Mucosa of stomach (tissue), 1 donor: ENCODE measurements at regions not wholly inside any gene's neighbourhood (a gene's known extent, or its start where the extent isn't known, plus 50 kb on each side); places are given as distances from the start of the nearest gene placed in this dataset.

Source experiments
- H3K27me3 ChIP-seq: one replicate; pipeline ENCODE4 v1.7.0; 2013; ENCODE audit warnings: mild to moderate bottlenecking, low read length; ENCODE audit not compliant: control insufficient read depth, insufficient read depth
- H3K36me3 ChIP-seq: one replicate; pipeline ENCODE4 v1.7.0; 2013; ENCODE audit warnings: low read length; ENCODE audit not compliant: control insufficient read depth, insufficient read depth
- H3K4me1 ChIP-seq: one replicate; pipeline ENCODE4 v1.7.0; 2013; ENCODE audit warnings: mild to moderate bottlenecking, low read length; ENCODE audit not compliant: control insufficient read depth, insufficient read depth
- H3K4me3 ChIP-seq: one replicate; pipeline ENCODE4 v1.7.0; 2013; ENCODE audit warnings: low read length
- H3K9ac ChIP-seq: one replicate; pipeline ENCODE4 v1.7.0; 2013; ENCODE audit warnings: mild to moderate bottlenecking, low read length, moderate library complexity
- H3K9me3 ChIP-seq: one replicate; pipeline ENCODE4 v1.7.0; 2013; ENCODE audit warnings: mild to moderate bottlenecking, low read length, moderate library complexity; ENCODE audit not compliant: control insufficient read depth
- donor health status: Pancreatic carcinoma.

DNA sequence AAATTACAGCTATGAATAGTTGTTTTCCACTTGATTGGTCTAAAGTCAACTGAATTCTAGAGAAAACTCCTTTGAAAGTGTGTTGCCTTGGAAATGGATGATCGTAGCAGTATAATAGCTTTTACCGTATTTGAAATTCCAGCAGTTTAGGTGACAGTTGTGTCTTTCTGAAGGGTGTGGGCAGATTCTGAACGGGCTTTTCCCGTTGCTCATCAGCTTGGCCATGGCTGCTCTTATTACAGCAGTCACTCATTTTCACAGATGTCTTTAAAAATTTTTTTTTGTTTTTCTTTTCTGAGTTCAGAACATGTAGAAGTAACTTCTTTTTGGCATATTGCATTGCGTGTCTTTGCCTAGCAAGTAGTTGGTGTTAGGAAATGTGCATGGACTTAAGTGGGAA, 69.6 kb upstream of the SLC4A4 start:
- no peaks in the 10 kb centered on the region for H3K36me3 ChIP-seq
- no peak overlapping the region for H3K4me3 ChIP-seq
- peaks cover 4% of the 10 kb centered on the region for H3K4me1 ChIP-seq
- H3K27me3 ChIP-seq, result no peaks in the 10 kb centered on the region
- no peak overlapping the region for H3K9ac ChIP-seq
- H3K9me3 ChIP-seq, result no peaks in the 10 kb centered on the region

DNA sequence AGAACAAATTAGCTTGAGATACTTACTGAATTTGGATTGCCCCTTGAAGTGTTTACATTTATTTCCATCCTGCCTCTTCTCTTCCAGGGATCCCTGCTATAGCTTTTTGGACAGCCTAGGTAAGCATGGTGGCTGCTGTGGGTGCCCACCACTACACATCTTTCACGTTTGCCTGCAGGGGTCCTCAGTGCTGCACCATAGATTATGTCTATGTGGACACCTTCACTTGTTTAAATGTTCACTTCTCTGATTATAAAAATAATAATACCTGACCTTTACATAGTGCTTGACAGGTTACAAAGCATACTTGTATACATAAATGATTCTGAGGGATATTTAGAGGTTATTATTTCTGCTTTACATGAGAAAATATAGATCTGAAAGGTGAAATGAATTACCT, 67.9 kb upstream of the SLC4A4 start:
- H3K27me3 ChIP-seq, result no peaks in the 10 kb centered on the region
- peaks cover 7% of the 10 kb centered on the region for H3K4me1 ChIP-seq
- no peaks in the 10 kb centered on the region for H3K36me3 ChIP-seq
- no peaks in the 10 kb centered on the region for H3K9me3 ChIP-seq
- no peak overlapping the region for H3K9ac ChIP-seq
- H3K4me3 ChIP-seq, result no peak overlapping the region

GRCh38 chr4:71272976-71273375, 65.8 kb upstream of the SLC4A4 start:
- Histone ChIP-seq H3K4me3 (no peak overlapping the region), H3K9me3 (no peaks in the 10 kb centered on the region), H3K36me3 (no peaks in the 10 kb centered on the region), H3K9ac (no peak overlapping the region), H3K27me3 (no peaks in the 10 kb centered on the region), H3K4me1 (peaks cover 7% of the 10 kb centered on the region)

DNA sequence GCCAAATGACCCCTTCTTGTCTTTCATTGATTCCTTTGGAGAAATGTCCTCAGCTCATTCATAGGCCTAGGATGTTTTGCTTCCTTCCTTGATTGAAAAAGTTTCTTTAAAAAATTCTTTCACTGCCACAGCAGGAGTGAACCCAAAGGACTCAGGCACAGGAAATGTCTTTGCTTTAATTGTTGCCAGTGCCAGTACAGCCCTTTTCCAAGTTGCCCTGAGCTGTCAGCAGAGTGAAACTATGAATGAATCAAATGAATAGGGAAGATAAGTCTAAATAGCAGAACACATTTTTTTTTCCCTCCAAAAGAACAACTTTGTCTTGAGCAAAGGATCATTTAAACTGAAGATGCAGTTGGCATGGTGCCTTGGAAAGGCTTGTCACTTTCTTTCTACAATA, 63.8 kb upstream of the SLC4A4 start:
- Histone ChIP-seq H3K4me1 (peaks cover 4% of the 10 kb centered on the region), H3K9ac (no peak overlapping the region), H3K9me3 (no peaks in the 10 kb centered on the region), H3K4me3 (no peak overlapping the region), H3K36me3 (no peaks in the 10 kb centered on the region), H3K27me3 (no peaks in the 10 kb centered on the region)

DNA sequence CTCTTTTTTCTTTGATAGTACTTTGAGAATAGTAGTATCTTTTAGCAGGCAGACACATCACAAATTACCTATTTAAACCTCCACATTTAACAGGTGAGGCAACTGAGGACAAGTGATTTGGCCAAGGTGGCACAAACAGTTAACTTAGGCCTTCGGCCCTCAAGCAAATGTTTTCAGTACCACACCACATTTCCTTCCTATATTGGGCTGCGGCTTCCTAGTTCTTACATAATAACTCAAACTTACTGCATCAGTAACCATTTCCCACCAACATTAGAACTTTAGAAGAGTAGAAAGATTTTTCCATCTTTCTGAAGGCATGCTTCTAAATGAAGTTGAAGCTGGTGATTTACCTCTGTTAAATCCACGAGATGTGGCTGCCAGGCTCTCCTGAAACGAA, 63.2 kb upstream of the SLC4A4 start:
- Histone ChIP-seq H3K4me3 (no peak overlapping the region), H3K36me3 (no peaks in the 10 kb centered on the region), H3K9me3 (no peaks in the 10 kb centered on the region), H3K27me3 (no peaks in the 10 kb centered on the region), H3K9ac (no peak overlapping the region), H3K4me1 (peaks cover 4% of the 10 kb centered on the region)

DNA sequence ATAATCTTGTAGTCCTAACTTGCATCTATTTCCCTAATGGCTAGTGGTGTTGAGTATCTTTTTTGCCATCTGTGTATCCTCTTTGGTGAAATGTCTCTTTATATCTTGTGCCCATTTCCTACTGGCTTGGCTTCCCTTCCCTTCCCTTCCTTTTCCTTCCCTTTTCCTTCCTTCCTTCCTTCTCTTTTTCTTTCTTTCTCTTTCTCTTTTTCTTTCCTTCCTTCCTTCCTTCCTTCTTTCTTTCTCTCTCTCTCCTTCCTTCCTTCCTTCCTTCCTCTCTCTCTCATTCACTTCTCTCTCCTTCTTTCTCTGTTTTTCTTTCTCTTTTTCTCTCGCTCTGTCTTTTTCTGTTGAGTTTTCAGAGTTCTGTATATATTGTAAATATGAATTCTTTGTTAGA, 61.5 kb upstream of the SLC4A4 start:
- Histone ChIP-seq H3K4me1 (peaks cover 4% of the 10 kb centered on the region), H3K9me3 (no peaks in the 10 kb centered on the region), H3K9ac (no peak overlapping the region), H3K4me3 (no peak overlapping the region), H3K27me3 (no peaks in the 10 kb centered on the region), H3K36me3 (no peaks in the 10 kb centered on the region)

GRCh38 chr4:71283642-71284257, 55.1 kb upstream of the SLC4A4 start:
- no peak overlapping the region for H3K9ac ChIP-seq
- no peaks in the 10 kb centered on the region for H3K27me3 ChIP-seq
- H3K9me3 ChIP-seq, result no peaks in the 10 kb centered on the region
- H3K4me1 ChIP-seq, result peaks cover 16% of the 10 kb centered on the region
- H3K4me3 ChIP-seq, result no peak overlapping the region
- H3K36me3 ChIP-seq, result no peaks in the 10 kb centered on the region

DNA sequence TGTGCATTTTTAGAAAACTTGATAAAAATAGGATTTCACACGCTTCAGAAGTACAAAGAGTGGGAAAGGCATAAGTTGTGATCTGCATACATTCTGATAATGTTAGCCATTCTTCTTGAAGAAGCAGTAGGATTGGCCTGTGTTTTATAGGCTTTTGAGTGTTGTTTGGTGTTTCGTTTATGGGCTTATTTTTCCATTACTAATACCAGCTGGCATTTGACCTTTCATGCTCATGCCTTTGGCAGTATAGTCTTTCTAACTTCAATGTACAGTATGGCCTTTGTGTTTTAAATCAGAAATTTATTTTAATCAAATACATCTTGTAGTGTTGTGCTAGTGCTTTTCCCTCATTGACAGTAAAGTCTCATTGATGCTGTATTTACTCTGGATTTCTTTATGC, 51.5 kb upstream of the SLC4A4 start:
- no peak overlapping the region for H3K9ac ChIP-seq
- no peak overlapping the region for H3K4me3 ChIP-seq
- H3K27me3 ChIP-seq, result no peaks in the 10 kb centered on the region
- H3K9me3 ChIP-seq, result no peaks in the 10 kb centered on the region
- peaks cover 35% of the 10 kb centered on the region for H3K4me1 ChIP-seq
- no peaks in the 10 kb centered on the region for H3K36me3 ChIP-seq

GRCh38 chr4:71288875-71289274, 49.9 kb upstream of the SLC4A4 start:
- H3K4me3 ChIP-seq, result no peak overlapping the region

More at GRCh38 chr4:71288875-71289274, 49.9 kb upstream of the SLC4A4 start:
- Histone ChIP-seq H3K27me3 (no peaks in the 10 kb centered on the region), H3K4me1 (peaks cover 28% of the 10 kb centered on the region), H3K9me3 (no peaks in the 10 kb centered on the region), H3K9ac (no peak overlapping the region), H3K36me3 (no peaks in the 10 kb centered on the region)
